ENCODE measurements at regions not wholly inside any gene's neighbourhood (a gene's known extent, or its start where the extent isn't known, plus 50 kb on each side); places are given as distances from the start of the nearest gene placed in this dataset.
"Not testable (repeated sequence)": the region's sequence is repeated elsewhere in the genome, so short reads cannot be mapped to it uniquely, and the experiment has no call there.

DNA sequence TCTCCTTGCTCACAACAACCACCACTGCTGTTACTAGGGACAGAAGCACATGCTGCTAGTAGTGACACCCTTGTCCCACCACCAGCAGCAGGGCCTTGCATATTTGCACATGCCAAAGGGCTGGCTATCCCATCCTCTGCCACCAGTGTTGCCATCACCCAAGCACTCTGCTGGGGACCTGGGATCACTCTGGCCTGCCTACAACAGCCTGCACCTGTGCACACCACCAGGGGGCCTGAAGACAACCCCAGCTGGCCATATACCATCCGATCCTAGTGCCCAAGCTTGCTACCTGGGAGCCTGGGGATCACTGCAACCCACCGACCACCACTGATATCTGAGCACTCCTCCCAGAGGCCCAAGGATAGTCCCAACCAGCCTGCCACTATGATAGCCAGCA is 99.9 kb upstream of the FANCL start:
- H3K9me3 ChIP-seq = no peaks in the 10 kb centered on the region
- H3K27ac ChIP-seq = no peak overlapping the region
- no peak for DNase-seq
- no peaks in the 10 kb centered on the region for H3K27me3 ChIP-seq
- peaks cover 3% of the 10 kb centered on the region for H3K4me1 ChIP-seq (ENCODE audit: insufficient read depth)
- H3K4me3 ChIP-seq = no peak overlapping the region
- intact Hi-C loops (cut with DNase I) = no loop called here
- no peaks in the 10 kb centered on the region for H3K36me3 ChIP-seq
- 83 to 96% (median 89%) methylated on average over 2 of the region's 2 CpGs for WGBS, 3 donors
- TF ChIP-seq CTCF (IDR thresholded peaks at IDR 0.05) (no peak), POLR2A (IDR thresholded peaks at IDR 0.05) (no peak), EP300 (IDR thresholded peaks at IDR 0.05) (no peak)

GRCh38 chr2:58339548-58340243 is 98.6 kb upstream of the FANCL start:
- H3K36me3 ChIP-seq = no peaks in the 10 kb centered on the region
- no peak for DNase-seq
- H3K27ac ChIP-seq = no peak overlapping the region
- no peaks in the 10 kb centered on the region for H3K27me3 ChIP-seq
- TF ChIP-seq EP300 (IDR thresholded peaks at IDR 0.05) (no peak), POLR2A (IDR thresholded peaks at IDR 0.05) (no peak), CTCF (IDR thresholded peaks at IDR 0.05) (no peak)
- no peaks in the 10 kb centered on the region for H3K9me3 ChIP-seq
- intact Hi-C loops (cut with DNase I) = no loop called here
- H3K4me3 ChIP-seq = no peak overlapping the region
- peaks cover 3% of the 10 kb centered on the region for H3K4me1 ChIP-seq (ENCODE audit: insufficient read depth)

- intact Hi-C loops (cut with DNase I) = no loop called here
- H3K4me3 ChIP-seq = no peak overlapping the region
- no peak for DNase-seq
- peaks cover 3% of the 10 kb centered on the region for H3K4me1 ChIP-seq (ENCODE audit: insufficient read depth)
- no peaks in the 10 kb centered on the region for H3K9me3 ChIP-seq
- TF ChIP-seq CTCF (IDR thresholded peaks at IDR 0.05) = no peak
- no peak for TF ChIP-seq POLR2A (IDR thresholded peaks at IDR 0.05)
- TF ChIP-seq EP300 (IDR thresholded peaks at IDR 0.05) = no peak
- no peaks in the 10 kb centered on the region for H3K27me3 ChIP-seq
- no peaks in the 10 kb centered on the region for H3K36me3 ChIP-seq
- no peak overlapping the region for H3K27ac ChIP-seq
- WGBS, 3 donors = 16 to 50% (median 20%) methylated on average over 4 of the region's 4 CpGs
Observed at GRCh38 chr2:58336416-58336815, 95.3 kb upstream of the FANCL start.

- WGBS, 3 donors = 49 to 65% (median 54%) methylated on average over 5 of the region's 5 CpGs
- TF ChIP-seq EP300 (IDR thresholded peaks at IDR 0.05) (no peak), POLR2A (IDR thresholded peaks at IDR 0.05) (no peak), CTCF (IDR thresholded peaks at IDR 0.05) (no peak)
- intact Hi-C loops (cut with DNase I) = no loop called here
- Histone ChIP-seq H3K4me3 (no peak overlapping the region), H3K36me3 (no peaks in the 10 kb centered on the region), H3K4me1 (ENCODE audit: insufficient read depth) (peaks cover 3% of the 10 kb centered on the region), H3K27ac (no peak overlapping the region), H3K9me3 (no peaks in the 10 kb centered on the region), H3K27me3 (no peaks in the 10 kb centered on the region)
- DNase-seq = no peak
Observed at GRCh38 chr2:58334414-58334813, 93.3 kb upstream of the FANCL start.

- 80 to 87% (median 82%) methylated on average over 18 of the region's 18 CpGs for WGBS, 3 donors
- intact Hi-C loops (cut with DNase I); H3K4me3 ChIP-seq: not testable (repeated sequence)
Observed at GRCh38 chr2:58325296-58325895, 84.3 kb upstream of the FANCL start.

More at GRCh38 chr2:58325296-58325895, 84.3 kb upstream of the FANCL start:
- H3K4me1 ChIP-seq (ENCODE audit: insufficient read depth); H3K9me3 ChIP-seq; DNase-seq; H3K27me3 ChIP-seq; H3K36me3 ChIP-seq; H3K27ac ChIP-seq: not testable (repeated sequence)
